Thymus (tissue), 11 donors: ENCODE measurements at regions not wholly inside any gene's neighbourhood (a gene's known extent, or its start where the extent isn't known, plus 50 kb on each side); places are given as distances from the start of the nearest gene placed in this dataset.

Experiments used
- DNase-seq, 9 donors: peaks; one replicate each; pipeline ENCODE4 v3.0.0-alpha.2; 2013; ENCODE audit warnings: low spot score in 9 of 9, low read depth in 6 of 9, missing footprints in 1 of 9
- H3K27ac ChIP-seq, 2 donors: one replicate each; pipeline ENCODE4 v1.5.1; 2013; ENCODE audit warnings: control low read depth in 1 of 2, low read depth in 1 of 2, low read length in 1 of 2, mild to moderate bottlenecking in 1 of 2, moderate library complexity in 1 of 2
- H3K27me3 ChIP-seq, 2 donors: one replicate each; pipeline ENCODE4 v1.5.1; 2013; ENCODE audit warnings: low read length in 1 of 2; ENCODE audit not compliant: control insufficient read depth in 2 of 2, insufficient read depth in 1 of 2
- H3K36me3 ChIP-seq, 2 donors: one replicate each; pipeline ENCODE4 v1.5.1; 2013; ENCODE audit warnings: low read length in 1 of 2, mild to moderate bottlenecking in 1 of 2, moderate library complexity in 1 of 2; ENCODE audit not compliant: control insufficient read depth in 2 of 2, insufficient read depth in 2 of 2
- H3K4me1 ChIP-seq, 2 donors: one replicate each; pipeline ENCODE4 v1.5.1; 2013; ENCODE audit warnings: low read length in 2 of 2; ENCODE audit not compliant: control insufficient read depth in 2 of 2, insufficient read depth in 2 of 2
- H3K4me3 ChIP-seq, 2 donors: one replicate each; pipeline ENCODE4 v1.5.1; 2013; ENCODE audit warnings: low read length in 2 of 2, control low read depth in 1 of 2, mild to moderate bottlenecking in 1 of 2
- H3K9me3 ChIP-seq, 2 donors: one replicate each; pipeline ENCODE4 v1.5.1; 2013; ENCODE audit warnings: low read length in 1 of 2, mild to moderate bottlenecking in 1 of 2; ENCODE audit not compliant: control insufficient read depth in 2 of 2, insufficient read depth in 1 of 2
- WGBS: extraction: QIAGEN DNeasy Blood & Tissue Kit; methylation state at CpG from one replicate; pipeline ENCODE4 v1.1.7; 2013; 5-methylcytosine and 5-hydroxymethylcytosine counted together
- donor health status: healthy.

- no peaks in the 10 kb centered on the region for H3K36me3 ChIP-seq
- no peaks in the 10 kb centered on the region for H3K27me3 ChIP-seq
- H3K9me3 ChIP-seq, result no peaks in the 10 kb centered on the region
- WGBS, result 97% methylated on average over 1 of the region's 1 CpG
- no peak overlapping the region for H3K4me3 ChIP-seq
- H3K27ac ChIP-seq, result no peak overlapping the region
- no peaks in the 10 kb centered on the region for H3K4me1 ChIP-seq
- no peak for DNase-seq
Measured at GRCh38 chr5:144083185-144083584, 87.3 kb downstream of the YIPF5 start.

- Histone ChIP-seq H3K27me3 (no peaks in the 10 kb centered on the region), H3K36me3 (no peaks in the 10 kb centered on the region), H3K4me3 (no peak overlapping the region), H3K9me3 (no peaks in the 10 kb centered on the region), H3K4me1 (peaks cover 0 to 2% of the 10 kb centered on the region in 2 donors), H3K27ac (no peak overlapping the region)
- 98% methylated on average over 2 of the region's 2 CpGs for WGBS
- no peak for DNase-seq
Measured at GRCh38 chr5:144084971-144085370, 85.5 kb downstream of the YIPF5 start.

- no peak for DNase-seq
- Histone ChIP-seq H3K4me3 (no peak overlapping the region), H3K27ac (no peak overlapping the region), H3K9me3 (no peaks in the 10 kb centered on the region), H3K36me3 (no peaks in the 10 kb centered on the region), H3K27me3 (no peaks in the 10 kb centered on the region), H3K4me1 (peaks cover 0 to 3% of the 10 kb centered on the region in 2 donors)
- WGBS, result 97% methylated on average over 3 of the region's 3 CpGs
Measured at GRCh38 chr5:144085381-144085780, 85.1 kb downstream of the YIPF5 start.

GRCh38 chr5:144086295-144086694, 84.2 kb downstream of the YIPF5 start:
- DNase-seq, result no peak
- 93% methylated on average over 3 of the region's 3 CpGs for WGBS
- H3K36me3 ChIP-seq, result no peaks in the 10 kb centered on the region
- H3K27ac ChIP-seq, result no peak overlapping the region
- no peak overlapping the region for H3K4me3 ChIP-seq
- no peaks in the 10 kb centered on the region for H3K27me3 ChIP-seq
- H3K9me3 ChIP-seq, result no peaks in the 10 kb centered on the region
- H3K4me1 ChIP-seq, result peaks cover 0 to 3% of the 10 kb centered on the region in 2 donors

DNA sequence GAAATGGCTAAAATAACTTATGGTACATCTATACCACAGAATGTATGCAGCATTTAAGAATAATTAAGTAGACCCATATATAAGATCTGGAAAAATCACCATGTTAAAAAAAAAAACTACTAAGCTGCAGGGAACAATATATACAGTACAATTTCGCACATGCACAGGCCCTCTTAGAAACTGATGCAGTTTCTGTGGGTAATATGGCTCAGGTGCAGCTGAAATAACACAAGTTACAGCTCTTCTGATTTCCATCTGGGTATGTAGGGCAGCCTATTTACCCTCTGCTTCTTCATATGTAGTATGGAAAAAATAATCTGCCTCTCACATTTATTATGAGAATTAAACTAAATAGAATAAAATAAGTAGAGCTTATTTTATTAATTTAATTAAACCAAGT, 82.9 kb downstream of the YIPF5 start:
- no peak for DNase-seq
- Histone ChIP-seq H3K4me3 (no peak overlapping the region), H3K36me3 (no peaks in the 10 kb centered on the region), H3K4me1 (peaks cover 0 to 3% of the 10 kb centered on the region in 2 donors), H3K27ac (no peak overlapping the region), H3K27me3 (no peaks in the 10 kb centered on the region), H3K9me3 (no peaks in the 10 kb centered on the region)
- WGBS, result 92% methylated on average over 1 of the region's 1 CpG

- WGBS, result 96% methylated on average over 3 of the region's 3 CpGs
- no peak for DNase-seq
- Histone ChIP-seq H3K27ac (no peak overlapping the region), H3K27me3 (no peaks in the 10 kb centered on the region), H3K36me3 (no peaks in the 10 kb centered on the region), H3K9me3 (no peaks in the 10 kb centered on the region), H3K4me3 (no peak overlapping the region), H3K4me1 (peaks cover under 1 to 3% of the 10 kb centered on the region in 2 donors)
Measured at GRCh38 chr5:144088206-144089064, 82.0 kb downstream of the YIPF5 start.

- Histone ChIP-seq H3K27ac (peak overlapping the region; percentile 26 to 67), H3K9me3 (no peaks in the 10 kb centered on the region), H3K27me3 (no peaks in the 10 kb centered on the region), H3K4me3 (no peak overlapping the region), H3K36me3 (no peaks in the 10 kb centered on the region), H3K4me1 (peaks cover 2 to 3% of the 10 kb centered on the region in 2 donors)
- no peak for DNase-seq
- 53% methylated on average over 2 of the region's 2 CpGs for WGBS
Measured at GRCh38 chr5:144089401-144090021, 80.9 kb downstream of the YIPF5 start.

- Histone ChIP-seq H3K4me1 (peaks cover 2 to 3% of the 10 kb centered on the region in 2 donors), H3K27me3 (no peaks in the 10 kb centered on the region), H3K4me3 (no peak overlapping the region), H3K36me3 (no peaks in the 10 kb centered on the region), H3K9me3 (no peaks in the 10 kb centered on the region), H3K27ac (no peak overlapping the region)
- DNase-seq, result no peak
- WGBS, result 97% methylated on average over 3 of the region's 3 CpGs
Measured at GRCh38 chr5:144092508-144092907, 78.0 kb downstream of the YIPF5 start.

GRCh38 chr5:144093400-144093799, 77.1 kb downstream of the YIPF5 start:
- WGBS, result 83% methylated on average over 3 of the region's 3 CpGs
- H3K4me1 ChIP-seq, result peaks cover 2 to 3% of the 10 kb centered on the region in 2 donors

More at GRCh38 chr5:144093400-144093799, 77.1 kb downstream of the YIPF5 start:
- Histone ChIP-seq H3K4me3 (no peak overlapping the region), H3K27ac (no peak overlapping the region), H3K27me3 (no peaks in the 10 kb centered on the region), H3K36me3 (no peaks in the 10 kb centered on the region), H3K9me3 (no peaks in the 10 kb centered on the region)
- no peak for DNase-seq
